OCI-LY3 (cell line): ENCODE measurements at regions not wholly inside any gene's neighbourhood (a gene's known extent, or its start where the extent isn't known, plus 50 kb on each side); places are given as distances from the start of the nearest gene placed in this dataset.

Source experiments
- EZH2phosphoT487 ChIP-seq: fragments of 200-600 bp; shearing (Covaris generic); IDR thresholded peaks from 2 replicates; pipeline ENCODE4 v1.6.1; 2018; ENCODE audit warnings: antibody characterized with exemption, mixed run types, low read depth
- TF ChIP-seq, protein P1 (sequence below): fragments of 200-600, 300-600 bp; sonication (generic); IDR thresholded peaks from 2 replicates; pipeline ENCODE4 v1.5.1; 2014; ENCODE audit warnings: antibody characterized with exemption, low read length, low read depth

- TF ChIP-seq, protein P1, sequence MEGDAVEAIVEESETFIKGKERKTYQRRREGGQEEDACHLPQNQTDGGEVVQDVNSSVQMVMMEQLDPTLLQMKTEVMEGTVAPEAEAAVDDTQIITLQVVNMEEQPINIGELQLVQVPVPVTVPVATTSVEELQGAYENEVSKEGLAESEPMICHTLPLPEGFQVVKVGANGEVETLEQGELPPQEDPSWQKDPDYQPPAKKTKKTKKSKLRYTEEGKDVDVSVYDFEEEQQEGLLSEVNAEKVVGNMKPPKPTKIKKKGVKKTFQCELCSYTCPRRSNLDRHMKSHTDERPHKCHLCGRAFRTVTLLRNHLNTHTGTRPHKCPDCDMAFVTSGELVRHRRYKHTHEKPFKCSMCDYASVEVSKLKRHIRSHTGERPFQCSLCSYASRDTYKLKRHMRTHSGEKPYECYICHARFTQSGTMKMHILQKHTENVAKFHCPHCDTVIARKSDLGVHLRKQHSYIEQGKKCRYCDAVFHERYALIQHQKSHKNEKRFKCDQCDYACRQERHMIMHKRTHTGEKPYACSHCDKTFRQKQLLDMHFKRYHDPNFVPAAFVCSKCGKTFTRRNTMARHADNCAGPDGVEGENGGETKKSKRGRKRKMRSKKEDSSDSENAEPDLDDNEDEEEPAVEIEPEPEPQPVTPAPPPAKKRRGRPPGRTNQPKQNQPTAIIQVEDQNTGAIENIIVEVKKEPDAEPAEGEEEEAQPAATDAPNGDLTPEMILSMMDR: no peak
- TF ChIP-seq EZH2phosphoT487: no peak
These were observed 388.4 kb upstream of the POM121L12 start for GRCh38 chr7:52647046-52647445.
